HG03460 (cell line): ENCODE measurements at regions not wholly inside any gene's neighbourhood (a gene's known extent, or its start where the extent isn't known, plus 50 kb on each side); places are given as distances from the start of the nearest gene placed in this dataset.
"Not testable (repeated sequence)": the region's sequence is repeated elsewhere in the genome, so short reads cannot be mapped to it uniquely, and the experiment has no call there.

Experiments used
- ATAC-seq: cut with Tn5 transposase; IDR thresholded peaks from one replicate; pipeline ENCODE4 v1.9.1; 2021; ENCODE audit not compliant: unreplicated experiment

DNA sequence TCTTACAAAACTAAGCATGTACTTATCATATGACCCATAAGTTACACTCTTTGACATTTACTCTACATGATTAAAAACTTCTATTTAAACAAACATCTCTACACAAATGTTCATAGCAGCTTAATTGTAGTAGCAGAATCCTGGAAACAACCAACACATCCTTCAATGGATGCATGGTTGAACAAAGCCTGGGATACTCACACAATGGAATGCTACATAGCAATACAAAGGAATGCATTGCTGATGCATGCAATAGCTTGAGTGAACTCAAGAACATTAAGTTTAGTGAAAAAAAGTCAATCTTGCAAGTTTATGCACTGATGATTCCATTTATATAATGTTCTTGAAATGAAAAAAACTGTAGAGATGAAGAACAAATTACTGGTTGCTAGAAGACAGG is 686.9 kb downstream of the LRRIQ3 start:
- no peak for ATAC-seq

DNA sequence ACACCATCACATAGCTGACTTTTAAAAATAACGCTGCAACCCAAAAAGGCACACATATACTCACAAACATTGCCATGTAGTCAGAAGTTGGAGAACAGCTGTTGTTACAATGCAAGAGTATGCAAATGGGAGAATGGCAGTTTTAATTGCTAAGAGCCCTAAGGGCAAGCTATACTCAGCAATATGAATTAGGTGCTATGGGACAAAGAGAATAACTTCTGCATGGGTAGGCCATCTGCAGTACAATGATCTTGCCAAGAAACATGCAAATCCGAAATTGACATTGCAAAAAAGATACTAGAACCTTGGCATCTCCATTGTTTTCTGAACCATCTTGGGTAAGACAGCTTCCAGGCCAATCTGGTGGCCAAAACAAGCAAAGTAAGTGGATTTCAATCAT is 697.8 kb downstream of the LRRIQ3 start:
- ATAC-seq = no peak

DNA sequence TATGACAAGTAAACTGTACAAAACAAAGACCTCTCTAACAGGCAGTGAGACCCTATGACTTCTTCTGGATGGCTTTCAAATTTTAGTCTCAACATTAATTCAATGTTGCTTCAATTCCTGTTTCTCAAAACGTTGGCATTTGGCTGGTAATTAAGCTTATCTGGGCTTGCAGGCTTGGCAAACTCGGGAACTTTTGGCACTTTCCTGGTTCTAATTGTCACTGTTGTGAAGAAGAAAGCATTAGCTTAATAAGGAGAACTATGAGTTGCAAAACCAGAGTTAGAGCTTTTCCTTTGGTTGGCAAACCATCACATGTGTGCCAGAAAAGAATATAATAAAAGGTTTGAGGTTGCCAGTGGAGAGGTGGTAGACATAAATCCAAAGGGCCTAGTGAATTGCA is 698.3 kb downstream of the LRRIQ3 start:
- no peak for ATAC-seq

DNA sequence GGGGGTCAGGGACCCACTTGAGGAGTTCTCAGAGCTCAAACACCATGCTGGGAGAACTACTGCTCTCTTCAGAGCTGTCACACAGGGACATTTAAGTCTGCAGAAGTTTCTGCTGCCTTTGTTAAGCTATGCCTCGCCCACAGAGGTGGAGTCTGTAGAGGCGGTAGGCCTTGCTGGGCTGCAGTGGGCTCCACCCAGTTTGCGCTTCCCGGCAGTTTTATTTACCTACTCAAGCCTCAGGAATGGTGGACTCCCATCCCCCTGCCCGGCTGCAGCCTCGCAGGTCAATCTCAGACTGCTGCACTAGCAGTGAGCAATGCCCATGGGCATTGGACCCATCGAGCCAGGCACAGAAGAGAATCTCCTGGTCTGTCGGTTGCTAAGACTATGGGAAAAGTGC is 706.4 kb downstream of the LRRIQ3 start:
- ATAC-seq = no peak

DNA sequence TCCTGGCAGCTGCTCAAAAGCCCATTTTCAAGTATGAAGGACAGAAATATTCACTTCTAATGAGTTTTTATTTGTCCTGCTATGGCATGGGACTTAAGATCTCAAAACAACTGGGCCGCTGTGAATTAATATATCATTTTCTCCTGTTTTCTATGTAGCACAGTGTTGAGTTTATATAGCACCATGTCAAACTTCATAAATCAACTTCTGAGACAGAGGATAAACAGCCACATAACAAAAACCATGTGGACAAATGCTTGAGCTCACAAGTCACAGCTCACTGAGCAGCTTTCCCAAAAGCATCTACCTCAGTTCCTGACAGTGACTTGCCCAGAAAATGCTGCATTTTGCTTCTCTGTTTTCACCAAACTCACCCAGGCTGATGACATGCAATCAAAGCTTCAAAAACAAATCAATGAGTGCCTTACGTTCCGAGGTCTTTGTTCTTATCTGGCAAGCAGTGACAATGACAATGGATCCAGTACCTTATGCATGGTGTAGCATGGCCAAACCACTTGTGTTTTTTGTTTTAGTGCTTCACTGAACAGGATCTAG is 722.6 kb downstream of the LRRIQ3 start:
- no peak for ATAC-seq

DNA sequence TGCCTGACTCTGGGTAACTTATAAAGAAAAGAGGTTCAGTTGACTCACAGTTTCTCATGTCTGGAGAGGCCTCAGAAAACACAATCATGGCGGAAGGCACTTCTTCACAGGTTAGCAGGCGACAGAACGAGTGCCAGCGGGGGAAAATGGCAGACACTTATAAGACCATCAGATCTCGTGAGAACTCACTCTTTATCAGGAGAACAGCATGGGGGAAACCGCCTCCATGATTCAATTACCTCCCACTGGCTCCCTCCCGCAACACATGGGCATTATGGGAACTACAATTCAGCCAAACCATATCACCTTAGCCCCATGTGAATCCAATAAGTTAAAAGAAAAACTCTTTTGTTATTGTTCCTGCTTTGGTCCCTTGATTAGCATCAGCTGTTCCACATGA is 725.2 kb downstream of the LRRIQ3 start:
- ATAC-seq = no peak

DNA sequence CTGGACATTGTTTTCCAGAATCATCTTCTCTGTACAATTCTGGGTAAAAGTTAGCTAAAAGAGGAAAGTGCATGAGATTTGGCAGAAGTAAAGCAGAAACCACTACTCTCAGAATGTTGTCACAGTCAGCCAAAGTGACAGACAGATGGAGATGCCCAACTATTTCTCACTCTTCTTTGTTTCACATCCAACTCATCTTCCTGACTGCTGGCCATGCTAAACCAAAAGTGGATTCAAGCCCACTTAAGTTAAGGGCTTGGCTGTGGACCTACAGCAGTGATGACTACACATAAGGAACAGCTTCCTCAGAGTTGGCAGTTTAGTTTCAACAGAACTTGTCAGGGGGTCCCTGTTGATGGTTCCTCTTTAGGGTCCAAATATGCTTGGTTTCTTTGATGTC is 730.2 kb downstream of the LRRIQ3 start:
- ATAC-seq = no peak

DNA sequence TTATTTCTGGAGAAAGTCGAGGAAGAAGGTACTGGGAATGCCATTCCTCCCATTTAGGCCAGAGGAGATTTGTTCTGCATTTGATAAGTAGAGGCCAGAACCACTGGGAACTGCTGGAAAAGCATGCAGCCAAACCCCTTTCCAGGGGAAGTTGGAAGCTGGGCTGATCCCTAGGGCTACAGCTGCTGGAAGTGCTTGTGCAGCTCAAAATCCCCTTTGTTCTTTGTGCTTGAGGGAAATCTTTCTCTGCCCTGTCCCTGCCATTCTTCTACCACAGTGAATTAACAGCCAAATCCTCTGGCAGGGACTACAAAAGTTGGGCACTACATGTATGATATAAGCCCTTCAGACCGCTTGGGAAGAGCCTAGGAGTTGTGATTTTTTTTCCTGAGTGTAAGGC is 734.1 kb downstream of the LRRIQ3 start:
- no peak for ATAC-seq

DNA sequence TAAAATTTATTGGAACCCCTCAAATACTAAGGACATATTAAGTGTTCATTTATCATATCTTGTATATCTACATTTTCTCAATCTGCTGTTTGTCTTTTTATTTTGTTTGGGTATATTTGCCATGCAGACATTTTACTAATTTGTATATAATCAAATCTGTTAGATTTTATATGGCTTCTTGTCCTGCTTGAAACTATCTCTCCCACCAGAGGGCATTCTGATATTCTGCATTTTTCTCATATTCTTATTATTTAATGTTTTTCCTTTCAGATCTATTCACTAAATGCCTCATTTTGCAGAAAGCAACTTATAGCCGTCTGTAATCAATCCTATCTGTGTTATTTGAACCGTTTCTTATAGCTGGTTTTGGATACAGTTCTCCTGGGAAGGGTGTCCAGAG is 745.5 kb downstream of the LRRIQ3 start:
- no peak for ATAC-seq

DNA sequence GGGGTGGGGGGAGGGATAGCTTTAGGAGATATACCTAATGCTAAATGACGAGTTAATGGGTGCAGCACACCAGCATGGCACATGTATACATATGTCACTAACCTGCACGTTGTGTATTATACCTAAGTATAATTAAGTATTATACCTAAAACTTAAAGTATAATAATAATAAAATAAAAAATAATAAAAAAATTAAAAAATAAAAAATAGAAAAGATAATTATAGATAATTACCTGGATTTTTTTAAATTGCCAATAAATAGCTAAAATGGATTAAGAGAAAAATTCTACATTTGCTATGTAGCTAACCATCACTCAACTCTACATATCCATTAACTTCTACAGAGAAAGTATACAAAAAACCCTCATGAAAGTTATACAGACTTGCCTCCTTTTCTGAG is 747.3 kb downstream of the LRRIQ3 start:
- ATAC-seq = not testable (repeated sequence)

DNA sequence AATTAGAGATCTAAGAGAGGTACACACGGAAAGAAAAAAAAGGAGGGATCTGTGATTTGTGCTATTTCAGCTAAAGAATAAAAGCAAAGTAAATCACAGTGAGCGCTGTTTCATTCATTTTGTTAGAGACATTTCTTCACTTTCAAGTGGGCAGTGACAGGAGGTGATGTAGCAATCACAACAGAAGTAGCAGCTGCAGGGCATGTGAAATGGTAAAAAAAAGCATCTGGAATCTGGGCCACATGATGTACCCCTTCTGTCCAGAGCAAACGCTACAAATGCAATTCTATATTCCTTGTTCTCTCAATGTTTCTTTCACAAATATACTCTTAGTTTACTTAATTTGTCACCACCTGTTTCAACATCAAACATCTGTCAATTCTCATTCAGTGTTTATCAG is 786.5 kb downstream of the LRRIQ3 start:
- no peak for ATAC-seq

DNA sequence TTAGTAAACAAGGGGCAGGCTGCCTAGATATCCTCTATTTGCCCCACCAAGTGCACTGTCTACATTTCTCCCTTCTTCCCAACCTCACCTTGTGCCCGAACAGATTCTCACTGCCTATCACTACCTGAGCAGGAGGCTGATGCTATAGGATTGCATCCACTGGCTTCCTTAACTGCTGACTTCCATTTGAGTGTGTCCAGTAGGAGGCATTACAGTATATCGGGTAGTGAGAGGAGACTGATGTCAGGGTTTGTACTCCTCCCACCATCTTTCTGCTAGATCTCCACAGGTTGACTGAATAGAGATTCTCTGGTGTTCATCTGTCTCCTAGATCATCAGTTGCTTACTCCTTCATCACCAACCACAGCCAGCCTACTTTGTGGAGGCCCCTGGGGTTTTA is 796.3 kb downstream of the LRRIQ3 start:
- ATAC-seq = no peak

DNA sequence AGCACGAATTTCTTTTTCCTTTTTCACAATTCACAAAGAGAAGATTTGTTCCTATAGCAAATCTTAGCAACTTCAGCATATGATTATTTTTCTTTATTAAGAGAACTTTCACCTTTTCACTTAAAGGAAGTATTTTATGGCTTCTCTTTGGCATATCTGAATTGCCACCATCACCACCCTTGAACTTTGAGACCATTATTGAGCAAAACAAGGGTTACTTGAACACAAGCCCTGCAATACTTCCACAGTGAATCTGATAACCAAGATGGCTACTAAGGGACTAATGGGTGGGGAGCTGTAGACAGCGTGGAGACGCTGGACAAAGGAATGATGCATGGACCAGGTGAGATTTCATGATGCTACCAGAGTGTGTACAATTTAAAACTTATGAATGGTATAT is 815.0 kb downstream of the LRRIQ3 start:
- ATAC-seq = no peak

DNA sequence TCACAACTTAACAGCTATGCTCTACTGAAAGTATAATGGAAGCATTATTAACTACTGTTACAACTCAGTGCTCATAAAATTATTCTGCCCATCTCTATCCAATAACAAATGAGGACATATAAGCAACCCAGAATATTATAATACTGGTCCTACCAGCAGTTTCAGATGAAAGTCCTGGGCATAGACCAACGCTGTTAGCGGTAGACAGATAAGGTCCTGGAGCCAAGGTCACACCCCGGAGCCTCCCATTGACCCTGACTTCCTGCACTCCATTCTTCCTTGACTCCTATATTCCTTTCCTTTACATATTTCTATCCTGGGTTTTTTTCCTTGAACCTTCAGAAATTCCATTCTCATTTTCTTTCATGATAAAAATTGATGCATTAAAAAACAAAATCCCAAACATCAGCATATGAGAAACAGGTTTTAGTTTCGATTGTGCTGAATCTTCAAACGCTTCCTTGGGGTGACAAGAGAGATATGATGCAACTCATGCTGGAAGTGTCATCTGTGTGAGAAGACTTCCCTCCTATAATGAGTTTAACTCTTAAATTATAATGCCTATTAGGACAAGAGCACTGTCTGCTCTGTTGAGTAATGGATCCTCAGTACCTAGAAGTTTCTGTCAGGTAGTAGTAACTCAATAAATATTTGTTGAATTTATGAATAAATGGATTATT is 831.1 kb downstream of the LRRIQ3 start:
- no peak for ATAC-seq

DNA sequence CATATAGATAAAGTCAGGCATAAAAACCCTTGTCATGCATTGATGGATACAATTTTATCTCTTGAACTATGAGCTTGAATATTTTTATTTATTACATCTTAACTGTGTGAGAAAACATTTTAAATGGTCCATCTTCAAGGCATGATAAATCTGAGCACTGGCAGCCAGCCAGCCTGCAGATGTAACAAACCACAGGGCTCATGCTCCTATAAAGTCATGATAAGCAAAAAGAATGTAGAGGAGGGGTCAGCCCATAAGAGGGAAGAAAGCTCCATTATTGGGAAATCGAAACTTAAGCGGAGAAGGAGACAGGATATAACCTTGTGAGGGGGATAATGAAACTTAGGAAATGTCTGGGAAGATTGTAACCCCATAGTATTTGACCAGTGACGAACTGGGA is 839.0 kb downstream of the LRRIQ3 start:
- ATAC-seq = no peak

DNA sequence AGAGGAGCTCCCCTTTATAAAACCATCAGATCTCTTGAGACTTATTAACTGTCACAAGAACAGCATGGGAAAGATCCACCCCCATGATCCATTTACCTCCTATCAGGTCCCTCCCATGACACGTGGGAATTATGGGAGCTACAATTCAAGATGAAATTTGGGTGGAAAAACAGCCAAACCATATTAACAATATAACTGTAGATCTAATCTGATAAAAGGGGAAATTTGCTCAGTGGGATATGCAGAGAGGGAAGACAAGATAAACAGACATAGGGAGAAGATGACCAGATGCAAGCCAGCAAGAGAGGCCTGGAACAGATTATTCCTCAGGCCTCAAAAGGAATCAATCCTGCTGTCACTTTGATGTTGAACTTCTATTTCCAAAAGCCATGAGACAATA is 841.5 kb downstream of the LRRIQ3 start:
- no peak for ATAC-seq

DNA sequence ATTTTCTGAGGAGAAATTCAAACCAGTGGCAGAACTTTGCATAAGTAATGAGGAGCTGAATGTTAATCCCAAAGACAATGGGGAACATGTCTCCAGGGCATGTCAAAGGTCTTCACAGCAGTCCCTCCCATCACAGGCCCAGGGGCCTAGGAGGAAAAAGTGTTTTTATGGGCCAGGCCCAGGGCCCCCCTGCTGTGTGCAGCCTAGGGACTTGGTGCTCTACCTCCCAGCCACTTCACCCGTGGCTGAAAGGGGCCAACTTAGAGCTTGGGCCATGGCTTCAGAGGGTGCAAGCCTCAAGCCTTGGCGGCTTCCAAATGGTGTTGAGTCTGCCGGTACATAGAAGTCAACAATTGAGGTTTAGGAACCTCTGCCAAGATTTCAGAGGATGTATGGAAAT is 854.0 kb downstream of the LRRIQ3 start:
- no peak for ATAC-seq

DNA sequence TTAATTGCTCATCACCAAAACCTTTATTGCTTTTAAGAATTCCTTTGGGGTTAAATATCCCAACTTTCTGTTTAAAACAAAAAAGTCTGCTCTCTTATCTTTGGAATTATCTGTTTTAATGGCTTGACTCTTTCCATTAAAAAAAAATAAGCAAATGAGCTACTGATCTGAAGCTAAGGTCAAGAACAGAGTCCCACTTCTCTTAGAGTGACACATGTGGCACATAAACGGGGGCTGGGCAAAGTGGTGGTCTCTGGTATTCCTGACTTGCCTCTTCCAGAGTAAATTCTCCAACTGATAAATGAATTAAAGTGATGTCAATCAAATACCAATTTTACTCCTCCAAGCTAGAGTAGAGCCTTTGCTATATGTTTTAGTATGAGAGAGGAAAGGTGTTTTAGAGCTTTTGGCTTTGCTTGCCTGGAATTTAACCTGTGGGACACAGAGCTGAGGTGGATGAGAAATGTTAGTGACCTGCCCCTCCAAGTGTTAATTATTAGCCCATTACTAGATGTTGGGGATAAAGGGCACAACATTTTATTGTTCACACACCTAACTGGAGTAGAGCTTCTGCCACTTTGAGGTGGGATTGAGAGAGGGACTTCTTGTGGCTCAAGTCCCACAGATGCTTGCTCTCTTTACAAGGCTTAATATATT is 864.0 kb downstream of the LRRIQ3 start:
- ATAC-seq = no peak

DNA sequence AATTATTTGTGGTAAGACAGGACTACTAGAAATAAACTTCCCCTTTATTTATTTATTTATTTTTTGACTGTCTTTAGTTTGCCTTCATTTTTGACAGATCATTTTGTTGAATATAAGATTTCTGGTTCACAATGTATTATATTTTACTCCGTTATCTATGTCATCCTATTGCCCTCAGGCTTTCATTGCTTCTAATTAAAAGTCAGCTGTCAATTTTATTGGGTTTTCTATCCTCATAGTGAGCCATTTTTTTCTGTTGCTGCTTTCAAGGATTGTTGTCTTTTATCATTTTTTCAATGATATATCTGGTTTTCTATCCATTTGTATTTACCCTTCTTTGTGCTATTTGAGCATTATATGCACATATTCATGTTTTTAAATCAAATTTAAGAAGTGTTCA is 866.2 kb downstream of the LRRIQ3 start:
- no peak for ATAC-seq

DNA sequence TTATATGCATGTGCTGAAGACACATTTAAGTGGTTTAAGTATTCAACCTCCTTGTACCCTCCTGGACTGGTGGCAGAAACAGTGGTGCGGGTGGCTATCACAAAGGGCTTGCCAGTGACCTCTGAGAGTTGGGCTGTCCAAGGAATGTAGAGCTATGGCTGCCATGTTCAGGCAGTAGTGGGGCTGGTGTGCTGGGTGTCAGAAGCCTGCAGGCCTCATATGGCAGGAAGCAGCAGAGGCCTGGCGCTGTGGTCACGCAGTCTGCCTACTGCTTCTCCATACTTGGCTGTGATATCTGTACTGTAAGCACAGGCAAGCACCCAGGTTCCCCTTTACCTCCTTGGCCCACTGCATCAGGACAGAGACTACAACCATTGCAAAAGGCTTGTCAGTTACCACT is 870.0 kb downstream of the LRRIQ3 start:
- no peak for ATAC-seq

DNA sequence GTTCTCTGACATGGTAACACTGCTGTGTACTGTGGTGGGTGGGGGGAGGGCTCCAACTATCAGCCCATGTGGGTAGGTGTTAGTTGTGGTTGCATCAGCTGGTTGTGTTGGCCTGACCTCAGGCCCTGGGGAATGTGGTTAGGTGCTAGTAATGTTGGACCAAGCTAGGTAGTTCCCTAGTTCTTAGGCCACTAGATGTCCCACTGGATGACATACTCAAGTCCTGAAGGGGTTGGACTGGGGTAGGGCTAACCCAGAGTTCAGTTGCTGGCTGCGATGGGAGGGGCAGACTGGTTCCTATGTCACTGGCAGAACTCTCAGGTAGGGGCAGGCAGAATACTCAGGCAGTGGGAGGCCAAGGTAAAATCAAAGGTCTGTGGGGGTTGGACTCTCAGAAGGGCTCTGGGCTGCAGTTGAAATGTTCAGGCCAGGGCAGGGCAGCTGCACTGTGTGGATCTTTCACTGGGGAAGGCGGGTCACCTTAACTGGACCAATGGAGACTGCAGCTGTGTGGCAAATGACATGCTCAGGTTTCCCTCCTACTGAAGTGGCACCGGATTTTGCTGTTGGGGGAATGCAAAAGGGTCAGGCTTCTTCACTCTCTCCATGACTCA is 870.7 kb downstream of the LRRIQ3 start:
- no peak for ATAC-seq

DNA sequence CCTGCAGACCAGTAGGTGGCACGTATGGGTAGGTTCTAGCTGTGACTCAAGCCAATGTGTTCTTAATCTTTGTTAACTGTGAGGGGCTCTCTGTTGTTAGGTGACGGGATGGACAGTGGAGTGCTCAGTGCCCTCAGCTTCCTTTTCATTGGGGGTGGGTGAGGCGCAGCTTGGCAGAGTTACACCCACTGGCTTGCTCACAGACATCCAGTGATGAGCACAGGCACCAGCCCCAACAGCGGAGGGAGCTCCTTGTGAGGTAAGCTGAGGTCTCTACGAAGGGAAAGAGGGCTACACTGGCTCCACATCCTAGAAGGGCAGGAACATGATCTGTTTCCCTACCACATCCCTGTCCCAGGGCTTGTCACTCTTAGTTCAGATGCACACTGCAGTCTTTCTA is 871.3 kb downstream of the LRRIQ3 start:
- ATAC-seq = no peak
